Jurkat, Clone E6-1 (cell line): ENCODE measurements at regions not wholly inside any gene's neighbourhood (a gene's known extent, or its start where the extent isn't known, plus 50 kb on each side); places are given as distances from the start of the nearest gene placed in this dataset.

Source experiments
- DNase-seq: peaks from one replicate; pipeline ENCODE4 v3.0.0-alpha.2; 2011; ENCODE audit warnings: low read depth, low spot score
- H3K4me3 ChIP-seq: 2 replicates; pipeline ENCODE4 v1.5.1; 2011; ENCODE audit warnings: mild to moderate bottlenecking, low read length, control low read depth, moderate library complexity

DNA sequence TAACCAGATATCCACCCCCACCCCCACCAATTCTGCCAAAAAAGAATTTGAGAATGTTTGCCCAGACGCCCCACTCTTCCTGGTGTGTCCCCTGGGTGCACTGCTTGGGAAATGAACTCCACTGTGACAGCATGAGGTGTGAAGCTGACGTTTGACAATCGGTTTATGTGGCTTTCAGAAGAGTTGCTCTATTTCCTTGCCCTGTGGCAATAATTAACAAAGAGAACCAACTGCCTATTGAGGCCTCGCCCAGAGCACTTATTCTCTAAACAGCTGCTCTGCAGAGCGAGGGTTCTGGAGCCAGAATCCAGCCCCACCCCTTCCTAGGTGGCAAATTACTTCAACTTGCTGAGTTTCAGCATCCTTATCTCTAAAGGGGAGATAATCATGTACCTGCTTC, 115.8 kb upstream of the SIX3 start:
- no peak overlapping the region for H3K4me3 ChIP-seq
- peak; percentile 47 for DNase-seq

DNA sequence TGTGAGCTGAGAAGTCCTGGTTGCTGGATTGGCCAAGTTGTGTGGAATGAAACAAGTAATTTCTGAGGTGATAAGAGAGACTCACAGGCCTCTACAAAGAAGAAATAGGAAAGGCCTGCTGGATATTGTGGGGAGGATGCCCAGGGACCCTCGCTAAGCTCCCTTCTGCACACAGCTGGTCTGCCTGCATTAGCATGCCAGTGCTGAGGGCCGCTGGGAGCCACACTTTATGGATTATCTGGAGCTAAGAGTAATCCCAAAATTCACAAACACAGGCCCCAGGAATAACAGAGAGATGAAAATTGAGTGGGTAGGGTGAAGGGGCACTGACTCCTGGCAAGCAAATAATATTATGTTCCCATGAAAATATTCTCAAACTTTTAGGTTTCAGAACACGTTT, 114.9 kb upstream of the SIX3 start:
- no peak for DNase-seq
- H3K4me3 ChIP-seq = no peak overlapping the region

DNA sequence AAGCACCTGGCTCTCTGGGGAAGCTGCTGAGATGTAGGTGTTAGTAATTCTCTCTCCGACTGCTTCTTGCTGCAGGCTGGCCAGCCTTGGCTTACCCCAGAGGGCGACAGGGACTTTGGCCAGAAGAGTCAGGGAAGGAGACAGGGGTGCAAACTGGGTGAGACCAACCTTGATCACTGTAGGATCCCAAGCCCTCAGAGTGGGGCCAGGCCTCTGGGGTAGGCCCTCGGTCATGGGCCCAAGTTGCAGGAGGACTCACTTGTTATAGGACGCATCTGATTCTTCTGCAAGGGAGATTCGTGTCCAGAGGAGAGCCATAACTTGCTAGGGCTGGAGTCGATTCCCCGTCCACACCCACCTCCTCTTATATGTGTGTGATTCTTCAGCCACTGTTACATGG, 111.7 kb upstream of the SIX3 start:
- no peak for DNase-seq
- no peak overlapping the region for H3K4me3 ChIP-seq

DNA sequence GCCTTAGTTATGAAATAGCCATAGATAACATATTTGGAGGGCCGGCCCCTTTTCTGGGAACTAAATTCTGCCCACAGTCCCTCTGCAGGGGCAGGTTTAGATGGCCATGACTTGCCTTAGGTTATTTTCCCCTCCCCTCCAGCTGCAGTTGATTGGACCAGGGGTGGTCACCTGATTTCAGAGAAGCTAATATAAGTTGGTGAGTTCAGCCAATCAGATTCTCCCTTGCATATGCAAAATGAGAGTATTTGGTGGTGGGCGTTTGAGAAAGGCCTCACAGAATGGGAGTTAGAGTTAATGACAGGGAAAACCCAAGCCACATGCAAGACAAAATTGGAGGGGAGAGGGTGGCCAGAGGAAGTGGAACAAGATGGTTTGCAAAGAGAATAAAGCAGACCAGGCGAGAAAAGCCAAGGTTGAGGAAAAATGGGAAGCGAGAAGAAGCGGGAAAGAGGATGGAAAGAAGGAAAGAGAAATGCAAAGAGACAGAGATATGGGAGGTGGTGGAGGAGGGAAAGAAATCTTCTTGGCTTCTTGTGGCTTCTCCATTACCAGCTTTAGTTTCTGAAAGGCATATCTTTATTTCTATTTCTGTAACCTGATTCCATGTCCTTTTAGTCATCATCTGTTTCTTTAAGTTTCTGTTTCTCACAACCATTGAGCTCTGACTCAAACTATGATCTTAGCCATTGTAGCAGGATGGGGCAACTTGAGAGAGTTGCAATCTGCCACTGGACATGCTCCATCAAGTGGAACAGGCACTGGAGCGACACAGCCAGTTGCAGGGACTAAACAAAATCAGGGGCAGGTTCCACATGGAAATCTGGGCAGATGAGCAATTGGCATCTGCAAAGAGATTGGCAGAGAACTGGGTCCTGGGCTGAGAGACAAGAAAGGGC, 108.1 kb upstream of the SIX3 start:
- no peak overlapping the region for H3K4me3 ChIP-seq
- no peak for DNase-seq

DNA sequence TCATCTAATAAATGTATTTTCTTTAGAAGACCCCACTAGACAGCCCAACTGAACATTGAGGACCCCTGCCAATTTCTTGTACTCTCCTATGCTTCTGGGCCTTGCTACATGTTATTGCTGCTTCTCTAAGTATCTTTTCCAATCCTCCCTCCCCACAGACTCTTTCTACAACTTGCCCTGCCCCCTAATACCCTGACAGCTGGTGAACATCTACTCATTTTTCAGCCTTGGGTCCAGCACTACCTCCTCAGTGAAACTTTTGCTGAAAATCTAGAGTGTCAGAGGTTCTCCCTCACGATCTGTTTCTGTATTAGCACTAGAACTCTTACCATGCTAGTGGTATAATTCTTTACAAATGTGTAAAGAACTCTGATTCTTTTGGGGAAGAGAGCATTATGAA, 106.8 kb upstream of the SIX3 start:
- no peak overlapping the region for H3K4me3 ChIP-seq
- DNase-seq = no peak

DNA sequence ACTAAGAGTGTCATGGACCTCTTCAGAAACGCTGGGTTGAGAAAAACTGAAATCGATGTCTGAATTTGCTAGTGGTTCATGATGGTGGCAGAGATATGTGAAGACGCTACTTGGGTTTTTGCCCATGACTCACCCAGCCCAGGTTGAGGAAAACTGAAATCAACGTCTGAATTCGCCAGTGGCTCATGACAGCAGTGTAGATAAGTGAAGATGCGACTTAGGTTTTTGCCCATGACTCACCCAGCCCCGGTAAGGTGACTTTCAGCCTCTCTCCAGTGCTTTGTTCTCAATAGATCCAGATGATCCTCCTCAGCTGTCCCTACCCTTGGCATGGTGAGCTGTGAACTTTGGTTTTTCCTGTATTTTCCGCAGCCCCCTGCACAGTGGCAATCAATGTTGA, 105.3 kb upstream of the SIX3 start:
- no peak for DNase-seq
- H3K4me3 ChIP-seq = no peak overlapping the region

DNA sequence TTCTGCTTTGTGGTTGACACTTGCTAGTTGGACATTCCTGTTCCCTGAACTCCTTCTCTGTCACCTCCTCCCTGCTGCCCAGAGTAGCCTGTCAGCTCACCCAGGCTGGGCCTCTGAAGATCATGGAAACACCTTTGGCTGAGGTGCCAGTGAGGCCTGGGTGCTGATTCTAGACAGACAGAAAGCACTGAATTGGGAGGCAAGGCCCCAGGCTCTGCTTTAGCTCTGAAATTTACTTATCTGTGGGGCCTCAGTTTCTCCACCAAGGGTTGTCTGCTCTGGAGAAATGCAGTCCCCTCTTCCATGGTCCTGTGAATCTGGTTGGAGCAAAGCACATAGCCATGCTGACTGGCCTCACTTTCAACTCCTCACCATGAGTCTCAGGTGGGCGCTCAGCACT, 104.6 kb upstream of the SIX3 start:
- H3K4me3 ChIP-seq = no peak overlapping the region

DNA sequence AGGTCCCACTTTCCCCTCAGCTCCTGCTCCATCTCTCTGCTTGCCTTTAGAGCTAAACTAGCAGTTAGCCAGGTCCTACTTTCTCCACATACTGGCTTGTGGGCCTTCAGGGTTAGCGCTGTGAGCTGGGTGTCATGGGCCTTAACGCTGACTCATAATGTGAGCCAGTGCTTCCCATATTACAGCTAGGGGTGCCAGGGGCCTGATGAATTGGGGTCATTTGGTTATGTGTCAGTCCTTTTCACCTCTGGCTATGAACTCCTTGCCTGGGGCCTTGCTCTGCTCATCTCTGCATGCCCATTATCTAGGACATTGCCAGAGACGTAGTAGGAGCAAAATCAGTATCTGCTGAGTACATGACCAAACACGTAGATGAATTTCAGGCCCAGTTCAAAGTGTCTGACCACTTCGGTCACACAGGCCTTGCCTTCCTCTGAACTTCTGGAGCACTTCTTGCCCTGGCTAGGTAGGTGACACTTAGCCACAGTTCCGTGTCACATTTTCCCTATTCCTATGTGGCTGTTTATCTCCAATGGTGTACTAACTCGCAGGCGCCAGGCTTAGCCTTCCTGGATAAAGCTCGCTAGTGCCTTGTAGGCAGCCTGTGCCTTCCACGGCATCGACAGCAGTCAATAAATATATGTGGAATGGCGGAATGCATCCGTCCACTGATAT, 103.2 kb upstream of the SIX3 start:
- no peak for DNase-seq
- H3K4me3 ChIP-seq = no peak overlapping the region

More for the DNA sequence above, 104.6 kb upstream of the SIX3 start:
- DNase-seq = no peak

DNA sequence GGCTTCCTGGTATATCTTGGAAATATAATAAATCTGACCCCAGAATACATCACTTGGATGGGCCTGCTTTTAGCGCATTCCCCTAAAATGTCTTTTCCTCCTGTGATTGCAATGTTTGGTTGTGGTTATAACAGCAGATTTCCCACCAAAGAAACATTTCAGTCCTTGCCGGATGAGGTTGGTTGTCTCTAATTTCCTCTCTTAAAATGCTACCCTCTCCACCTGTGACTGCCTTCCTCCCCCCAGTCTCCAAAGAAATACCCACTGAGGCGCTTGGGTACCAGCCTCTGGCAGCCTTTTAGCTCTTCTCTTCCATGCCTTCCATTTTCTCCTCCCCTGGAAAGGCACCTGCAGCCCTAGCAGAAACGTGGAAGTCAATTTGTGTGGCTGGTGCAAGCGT, 102.1 kb upstream of the SIX3 start:
- DNase-seq = peak; percentile 66

DNA sequence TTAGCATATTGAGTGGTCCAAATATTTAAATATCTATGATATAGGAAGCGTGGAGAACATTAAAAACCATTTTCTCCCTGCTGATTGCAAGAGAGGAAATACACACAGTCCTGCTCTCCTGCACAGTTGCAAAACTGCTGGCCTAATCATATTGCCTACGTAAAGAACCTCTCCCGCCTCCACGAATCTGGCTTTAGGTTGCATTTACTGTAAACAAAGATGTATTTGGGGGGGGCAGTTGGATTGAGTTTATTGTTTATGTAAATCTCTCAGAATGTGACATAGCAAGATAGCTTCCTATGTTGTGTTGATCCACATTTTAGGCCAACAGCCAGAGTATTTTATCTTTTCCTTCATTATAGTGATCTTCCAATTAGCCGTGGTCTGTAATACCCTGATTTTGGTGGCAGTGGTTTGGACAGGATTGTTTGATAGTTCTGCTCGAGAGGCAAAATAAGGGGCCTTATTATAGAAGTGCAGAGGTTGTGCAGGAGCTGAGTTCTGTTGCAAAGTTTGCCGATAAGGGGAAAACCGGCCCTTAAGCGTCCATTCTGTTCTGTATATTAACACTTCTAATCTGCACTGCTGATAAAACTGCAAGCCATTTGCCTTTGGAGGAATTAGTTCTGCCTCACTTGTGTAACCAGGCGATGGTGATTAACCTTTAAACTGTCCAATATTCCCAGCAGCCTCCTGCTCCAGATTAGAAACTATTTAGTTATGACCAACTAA, 101.6 kb upstream of the SIX3 start:
- no peak overlapping the region for H3K4me3 ChIP-seq
- DNase-seq = no peak

More for the DNA sequence above, 102.1 kb upstream of the SIX3 start:
- H3K4me3 ChIP-seq = no peak overlapping the region

DNA sequence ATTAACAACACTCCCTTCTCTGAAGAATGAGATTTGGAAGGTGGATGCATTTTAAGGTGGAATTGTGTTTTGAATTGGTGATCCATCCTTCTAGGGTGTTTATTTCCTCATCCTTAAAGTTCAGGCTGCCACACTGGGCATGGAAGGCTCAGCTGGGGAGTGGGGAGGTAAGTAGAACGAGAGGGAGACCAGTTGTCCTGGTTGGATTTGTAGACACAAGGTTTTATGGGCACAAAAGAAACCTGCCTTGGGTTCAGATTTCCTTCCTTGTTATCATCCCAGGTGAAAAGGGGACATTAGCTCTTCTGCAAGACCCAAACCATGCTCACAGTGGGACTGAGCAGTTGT, 101.0 kb upstream of the SIX3 start:
- H3K4me3 ChIP-seq = no peak overlapping the region
- DNase-seq = no peak

DNA sequence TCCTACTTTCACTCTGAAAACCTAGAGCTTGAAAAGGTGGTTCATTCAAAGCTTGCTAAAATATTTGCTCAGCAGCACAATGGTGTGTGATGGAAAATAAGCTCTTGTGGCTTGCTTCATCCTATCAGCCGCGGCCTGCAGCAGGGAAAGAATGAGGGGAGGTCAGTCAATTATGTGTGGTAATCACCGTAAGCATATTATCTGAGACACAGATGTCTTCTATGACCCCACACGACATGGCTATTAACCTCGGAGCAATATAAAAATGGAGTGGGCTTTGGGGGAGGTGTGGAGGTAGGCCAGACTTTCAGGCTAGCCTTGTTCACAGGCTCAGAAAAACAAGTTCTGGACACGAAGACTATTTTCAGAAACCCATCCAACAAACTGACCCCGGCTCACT, 98.4 kb upstream of the SIX3 start:
- DNase-seq = no peak
- H3K4me3 ChIP-seq = no peak overlapping the region

DNA sequence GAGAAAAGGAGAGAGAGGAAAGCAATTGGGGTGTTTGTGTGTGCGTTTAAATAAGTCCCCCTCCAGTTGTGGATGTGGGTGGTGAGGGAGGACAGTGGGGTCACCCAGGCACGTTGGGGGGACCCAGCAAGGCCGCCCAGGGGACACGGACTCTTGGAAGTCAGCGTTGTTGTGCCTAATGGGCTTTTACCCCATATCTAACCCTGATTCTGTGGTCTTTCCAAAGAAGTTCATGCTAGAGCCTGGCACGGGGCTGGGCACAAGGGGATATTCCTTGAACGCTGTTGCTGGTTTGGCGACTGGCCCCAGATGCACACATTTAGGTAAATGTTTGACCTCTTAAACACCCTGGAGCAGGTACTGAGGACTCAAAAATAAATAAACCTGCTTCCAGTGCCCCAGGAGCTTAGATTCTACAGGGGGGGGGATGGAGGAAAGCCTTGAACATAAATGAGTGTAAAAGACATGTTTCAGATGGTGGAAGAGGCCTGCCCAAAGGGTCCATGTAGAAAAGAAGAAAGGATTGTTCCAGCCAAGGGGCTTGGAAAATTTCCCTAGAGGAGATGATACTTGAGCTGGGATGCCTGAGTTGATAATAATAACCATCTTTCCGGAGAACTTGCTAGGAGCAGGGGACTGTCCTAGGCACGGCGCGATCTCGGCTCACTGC, 97.7 kb upstream of the SIX3 start:
- DNase-seq = no peak
- H3K4me3 ChIP-seq = no peak overlapping the region

DNA sequence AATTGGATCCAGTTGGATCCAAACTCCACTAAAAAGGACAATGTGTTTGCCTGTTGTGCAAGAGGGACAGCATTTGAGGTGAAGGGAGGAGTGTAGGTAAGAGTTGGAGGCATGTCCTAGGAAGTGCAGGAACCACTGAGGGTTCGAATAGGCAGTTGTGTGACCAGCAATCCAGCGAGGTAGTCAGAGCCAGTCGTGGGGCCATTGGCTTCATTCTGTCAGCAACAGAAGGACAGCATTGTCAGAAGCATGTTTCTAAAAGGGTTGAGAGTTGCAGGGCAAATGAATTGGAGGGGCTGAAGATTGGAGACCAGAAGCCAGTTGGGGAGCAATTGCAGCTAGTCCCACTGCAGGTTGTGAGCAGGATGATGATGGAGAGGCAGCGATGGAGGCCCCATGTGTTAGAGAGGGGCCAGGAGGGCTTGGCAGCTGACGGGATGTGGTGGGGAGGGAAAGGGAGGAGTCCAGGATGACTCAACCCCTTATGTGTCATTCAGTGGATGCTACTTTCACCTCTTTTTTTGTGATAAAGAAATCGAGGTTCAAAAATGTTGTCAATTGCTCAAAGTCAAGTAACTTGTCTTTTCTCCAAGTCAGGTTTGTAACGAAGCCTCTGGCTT, 96.7 kb upstream of the SIX3 start:
- H3K4me3 ChIP-seq = no peak overlapping the region
- DNase-seq = peak; percentile 19

DNA sequence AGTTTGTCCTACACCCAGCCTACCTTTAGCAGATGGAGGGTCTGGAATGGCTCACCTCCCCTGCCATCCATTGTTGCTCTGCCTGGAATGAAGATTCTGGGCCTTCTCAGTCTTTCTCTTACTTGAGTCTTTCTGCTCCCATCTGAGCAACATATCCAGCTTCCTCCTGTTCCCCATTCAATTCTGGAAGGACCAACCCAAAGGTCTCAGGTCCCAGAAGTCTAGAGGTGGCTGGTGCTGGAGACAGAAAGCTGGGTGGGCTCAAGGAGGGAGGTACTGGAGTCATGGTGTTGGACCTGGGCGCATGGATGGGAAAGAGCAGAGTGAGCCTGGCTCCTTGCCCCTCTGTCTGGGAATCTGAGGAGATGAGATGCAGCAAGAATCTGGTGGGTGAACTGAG, 93.5 kb upstream of the SIX3 start:
- DNase-seq = no peak
- no peak overlapping the region for H3K4me3 ChIP-seq

DNA sequence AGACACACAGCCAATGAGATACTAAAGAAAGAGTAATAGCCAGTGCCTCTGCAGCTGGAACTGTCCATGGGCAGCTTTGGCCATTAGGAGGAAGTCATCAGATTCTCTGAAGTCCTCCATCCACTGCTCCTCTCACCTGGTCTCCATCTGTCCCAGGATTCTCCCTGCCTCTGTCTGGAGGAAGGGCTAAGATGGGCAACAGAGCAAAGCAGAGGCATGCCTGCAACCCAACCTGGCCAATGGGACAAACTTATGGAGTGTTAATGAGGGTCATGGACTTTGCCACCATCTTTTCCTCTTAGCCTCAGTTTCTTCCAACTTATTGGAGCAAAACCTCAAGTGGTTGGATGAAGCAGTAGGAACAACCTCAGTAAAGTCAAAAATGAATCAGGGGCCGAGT, 91.5 kb upstream of the SIX3 start:
- no peak for DNase-seq
- no peak overlapping the region for H3K4me3 ChIP-seq

DNA sequence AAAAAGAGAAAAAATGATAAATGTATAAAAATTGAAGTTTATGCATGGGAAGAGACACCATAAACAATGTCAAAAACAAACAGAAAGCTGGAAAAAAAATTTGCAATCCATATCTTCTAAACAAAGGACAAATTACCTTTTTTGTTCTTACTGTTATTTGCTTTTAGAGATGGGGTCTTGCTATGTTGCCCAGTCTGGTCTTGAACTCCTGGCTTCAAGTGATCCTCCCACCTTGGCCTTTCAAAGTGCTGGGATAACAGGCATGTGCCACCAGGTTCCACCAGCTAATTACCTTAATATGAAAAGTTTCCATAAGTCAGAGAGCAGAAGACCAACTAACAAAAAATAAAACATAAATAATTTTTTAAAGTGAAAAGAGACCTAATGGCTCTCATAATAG, 90.0 kb upstream of the SIX3 start:
- DNase-seq = no peak

DNA sequence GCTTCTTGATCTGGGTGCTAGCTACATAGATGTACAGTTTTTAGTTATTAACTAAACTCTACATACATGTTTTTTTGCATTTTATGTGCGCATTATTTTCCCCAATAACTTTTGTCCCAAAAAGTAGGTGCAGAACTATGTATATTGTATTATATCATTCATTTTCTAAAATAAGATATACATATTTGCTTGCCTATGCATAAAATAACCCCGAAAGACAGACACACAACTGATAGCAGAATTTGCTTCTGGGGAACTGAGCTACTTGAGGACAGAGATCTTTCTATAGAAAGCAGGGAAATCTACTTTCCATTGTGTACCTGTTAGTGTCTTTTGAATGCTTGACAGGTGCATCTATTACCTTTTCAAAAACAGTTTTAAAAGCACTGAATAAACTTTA, 88.9 kb upstream of the SIX3 start:
- DNase-seq = no peak
- H3K4me3 ChIP-seq = no peak overlapping the region

More for the DNA sequence above, 90.0 kb upstream of the SIX3 start:
- H3K4me3 ChIP-seq = no peak overlapping the region

DNA sequence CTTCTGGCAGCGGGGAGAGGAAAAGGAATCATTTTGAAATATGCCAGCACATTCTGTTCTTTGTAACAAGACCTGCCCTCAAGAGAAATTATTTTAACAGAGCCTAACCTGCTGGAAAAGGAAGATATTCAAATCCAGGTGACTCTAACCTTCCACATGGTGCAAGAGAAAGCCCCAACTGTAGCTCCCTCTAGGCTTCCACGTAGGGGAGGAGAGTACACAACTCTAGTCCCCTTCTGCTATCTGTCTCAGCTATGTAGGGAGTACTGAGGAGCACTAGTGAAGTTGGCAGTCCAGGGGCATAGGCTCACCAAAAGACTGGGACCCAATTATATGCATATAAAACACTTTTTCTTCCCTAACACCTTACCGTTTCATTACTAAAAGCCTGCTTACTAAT, 82.2 kb upstream of the SIX3 start:
- no peak overlapping the region for H3K4me3 ChIP-seq
- DNase-seq = no peak
